Retinal pigment epithelial cell (primary cell): ENCODE measurements at regions not wholly inside any gene's neighbourhood (a gene's known extent, or its start where the extent isn't known, plus 50 kb on each side); places are given as distances from the start of the nearest gene placed in this dataset.

Source experiments
- DNase-seq: peaks from one replicate; pipeline ENCODE4 v3.0.0-alpha.2; 2010; ENCODE audit warnings: low read depth
- H3K4me3 ChIP-seq: 2 replicates; pipeline ENCODE4 v1.5.1; 2011; ENCODE audit warnings: mild to moderate bottlenecking, low read length, control low read depth, moderate library complexity
- TF ChIP-seq, protein P1 (sequence below): conservative IDR thresholded peaks from 2 replicates; pipeline ENCODE4 v1.5.1; 2011; ENCODE audit warnings: low read depth, low read length, control low read depth, inconsistent platforms

DNA sequence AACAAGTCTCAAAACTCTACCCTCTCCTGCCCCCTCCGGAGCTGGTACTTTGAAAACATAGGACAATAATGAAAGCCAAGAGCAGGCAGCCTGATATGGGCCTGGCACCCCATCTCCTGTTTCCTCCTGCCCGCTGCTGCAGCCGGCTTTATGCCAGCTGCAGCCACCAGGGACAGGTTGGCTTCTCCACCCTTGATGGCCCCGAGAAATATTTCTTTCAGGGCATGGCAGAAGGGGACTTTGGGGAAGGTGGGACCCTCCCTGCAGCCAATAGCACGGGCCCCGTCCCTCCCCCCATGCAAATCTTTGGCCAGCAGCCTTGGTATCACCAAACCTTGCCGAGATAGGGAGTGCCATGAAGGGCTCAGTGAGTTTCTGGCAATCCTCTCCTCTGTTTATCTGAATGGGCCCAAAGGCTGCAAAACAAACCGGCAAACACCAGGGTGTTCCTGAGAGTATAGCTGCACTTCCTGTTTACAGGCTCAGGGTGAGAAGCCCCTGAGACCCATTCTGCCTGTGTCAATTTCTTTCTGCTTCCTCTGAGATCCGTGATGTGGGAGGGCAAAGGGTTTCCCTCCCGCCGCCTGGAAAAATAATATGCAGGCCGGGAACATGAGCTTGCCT is 73.4 kb upstream of the BOD1 start:
- no peak overlapping the region for H3K4me3 ChIP-seq
- DNase-seq = no peak
- TF ChIP-seq, protein P1, sequence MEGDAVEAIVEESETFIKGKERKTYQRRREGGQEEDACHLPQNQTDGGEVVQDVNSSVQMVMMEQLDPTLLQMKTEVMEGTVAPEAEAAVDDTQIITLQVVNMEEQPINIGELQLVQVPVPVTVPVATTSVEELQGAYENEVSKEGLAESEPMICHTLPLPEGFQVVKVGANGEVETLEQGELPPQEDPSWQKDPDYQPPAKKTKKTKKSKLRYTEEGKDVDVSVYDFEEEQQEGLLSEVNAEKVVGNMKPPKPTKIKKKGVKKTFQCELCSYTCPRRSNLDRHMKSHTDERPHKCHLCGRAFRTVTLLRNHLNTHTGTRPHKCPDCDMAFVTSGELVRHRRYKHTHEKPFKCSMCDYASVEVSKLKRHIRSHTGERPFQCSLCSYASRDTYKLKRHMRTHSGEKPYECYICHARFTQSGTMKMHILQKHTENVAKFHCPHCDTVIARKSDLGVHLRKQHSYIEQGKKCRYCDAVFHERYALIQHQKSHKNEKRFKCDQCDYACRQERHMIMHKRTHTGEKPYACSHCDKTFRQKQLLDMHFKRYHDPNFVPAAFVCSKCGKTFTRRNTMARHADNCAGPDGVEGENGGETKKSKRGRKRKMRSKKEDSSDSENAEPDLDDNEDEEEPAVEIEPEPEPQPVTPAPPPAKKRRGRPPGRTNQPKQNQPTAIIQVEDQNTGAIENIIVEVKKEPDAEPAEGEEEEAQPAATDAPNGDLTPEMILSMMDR = peak; percentile 20

DNA sequence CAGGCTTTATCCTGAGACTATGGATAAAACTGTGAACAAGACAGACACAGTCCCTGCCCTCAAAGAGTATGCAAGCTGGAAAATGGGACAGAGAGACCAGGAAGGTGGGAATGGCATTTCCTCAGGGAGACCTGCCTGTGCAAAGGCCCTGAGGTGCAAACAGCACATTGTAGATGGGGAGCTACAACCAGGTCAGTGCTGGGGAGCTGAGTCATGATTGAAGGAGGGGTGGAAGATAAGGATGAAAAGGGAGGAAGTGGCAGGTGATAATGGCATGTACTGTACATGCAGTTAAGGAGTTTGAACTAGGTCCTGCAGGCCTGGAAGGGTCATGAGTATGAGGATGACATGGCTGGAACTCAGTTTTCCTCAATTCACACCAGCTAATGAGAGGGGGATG is 75.5 kb upstream of the BOD1 start:
- no peak for DNase-seq
- H3K4me3 ChIP-seq = no peak overlapping the region
- TF ChIP-seq, protein P1 = no peak

DNA sequence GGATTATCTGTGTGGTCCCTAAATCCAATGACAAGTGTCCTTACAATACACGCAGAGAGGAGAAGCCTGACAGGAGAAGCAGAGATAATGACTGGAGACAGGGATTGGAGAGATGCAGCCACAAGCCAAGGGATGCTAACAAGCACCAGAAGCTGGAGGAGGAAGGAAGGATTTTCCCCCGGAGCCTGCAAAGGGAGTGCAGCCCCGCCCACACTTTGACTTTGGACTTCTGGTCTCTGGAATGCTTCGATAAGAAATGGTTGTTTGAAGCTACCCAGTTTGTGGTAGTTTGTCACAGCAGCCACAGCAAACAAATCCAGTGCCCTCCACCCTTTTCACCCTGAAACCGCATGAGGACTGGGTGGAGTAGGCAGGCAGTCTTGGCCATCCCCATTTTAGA is 77.2 kb upstream of the BOD1 start:
- no peak for DNase-seq
- H3K4me3 ChIP-seq = no peak overlapping the region
- TF ChIP-seq, protein P1 = no peak

DNA sequence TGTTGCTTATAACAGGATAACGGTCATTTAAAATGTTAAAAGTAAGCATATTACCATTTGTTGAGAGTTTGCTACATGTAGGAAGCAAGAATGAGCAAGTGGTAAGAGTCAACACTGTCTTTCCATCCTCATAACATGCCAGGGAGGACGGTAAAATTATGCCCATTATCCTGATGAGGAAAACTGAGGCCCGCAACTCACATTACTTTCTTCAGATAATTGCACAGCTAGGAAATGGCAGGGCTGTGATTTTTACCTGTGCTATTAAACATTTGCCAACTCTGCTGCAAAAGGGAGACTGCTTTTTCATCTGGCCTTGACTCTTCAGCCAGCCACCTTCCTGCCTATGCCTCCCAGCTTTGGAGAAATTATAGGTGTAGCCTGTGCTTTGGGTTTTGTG is 79.8 kb upstream of the BOD1 start:
- H3K4me3 ChIP-seq = no peak overlapping the region
- TF ChIP-seq, protein P1 = no peak
- no peak for DNase-seq

DNA sequence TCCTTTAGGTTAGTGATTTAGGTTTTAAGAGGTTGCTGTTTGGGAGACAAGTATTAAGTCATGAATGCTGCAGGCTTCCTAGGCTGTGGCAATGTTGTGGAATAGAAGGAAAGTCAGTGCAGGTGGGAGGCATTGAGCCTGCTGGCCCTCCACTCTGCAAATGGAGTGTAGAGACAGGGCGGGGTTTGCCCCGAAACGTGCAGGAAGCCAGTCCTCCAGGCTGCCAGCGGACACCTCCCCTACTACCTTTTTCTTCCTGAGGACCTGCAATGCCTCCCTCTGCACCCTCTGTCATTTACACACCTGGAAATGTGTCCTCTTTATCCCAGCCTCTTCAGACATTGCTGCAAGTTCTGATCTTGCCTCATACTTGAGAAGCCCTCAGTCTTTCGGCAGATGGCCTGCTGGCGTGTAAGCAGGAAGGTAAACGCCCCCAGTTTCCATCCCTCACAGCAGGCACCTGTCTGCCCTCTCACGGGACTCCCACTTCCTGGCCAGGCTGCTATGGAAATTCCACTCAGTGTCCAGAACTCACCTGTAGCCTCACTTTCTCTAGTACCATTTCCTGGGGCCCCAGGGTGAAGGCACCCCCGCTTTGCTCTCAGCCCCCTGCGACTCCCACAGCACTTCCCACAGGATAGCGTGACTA is 81.6 kb upstream of the BOD1 start:
- DNase-seq = no peak
- no peak overlapping the region for H3K4me3 ChIP-seq
- TF ChIP-seq, protein P1 = no peak

DNA sequence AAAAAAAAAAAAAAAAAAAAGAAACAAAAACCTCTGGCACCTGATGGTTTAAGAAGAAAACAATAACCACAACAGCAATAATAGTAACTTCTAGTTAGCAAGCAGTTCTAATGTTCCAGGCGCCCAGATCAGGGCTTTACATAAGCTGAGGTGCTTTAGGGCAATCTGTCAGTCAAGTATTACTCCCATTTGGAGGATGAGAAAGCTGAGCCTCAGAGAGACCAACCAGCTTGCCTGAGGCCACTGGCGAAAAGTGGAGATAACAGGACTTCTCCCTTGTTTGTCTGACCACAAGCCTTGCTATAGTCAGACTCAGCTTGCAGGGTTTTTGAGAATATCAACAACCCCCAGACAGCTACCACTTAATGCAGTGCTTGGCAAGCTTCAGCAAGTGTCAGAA is 83.5 kb upstream of the BOD1 start:
- TF ChIP-seq, protein P1 = no peak
- H3K4me3 ChIP-seq = no peak overlapping the region
- DNase-seq = no peak

DNA sequence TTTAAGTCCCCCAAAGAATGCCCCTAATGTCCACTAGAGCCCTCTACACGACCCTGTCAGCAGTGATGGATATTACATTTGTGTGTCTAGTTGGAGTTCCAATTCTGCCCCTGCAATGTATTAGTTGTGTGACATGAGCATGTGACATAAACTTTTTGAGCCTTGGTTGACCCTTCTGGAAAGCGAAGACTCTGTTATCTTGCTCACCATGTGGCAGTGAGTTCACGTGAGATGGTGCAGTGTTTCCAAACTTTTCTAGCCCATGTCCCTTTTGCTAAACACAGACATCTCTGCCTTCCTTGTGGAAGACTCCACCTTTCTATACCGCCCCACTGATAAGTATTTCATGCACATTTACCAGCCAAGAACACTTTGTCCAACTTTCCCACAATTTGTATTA is 87.0 kb upstream of the BOD1 start:
- TF ChIP-seq, protein P1 = no peak
- no peak overlapping the region for H3K4me3 ChIP-seq
- no peak for DNase-seq
